ENCODE measurements at regions not wholly inside any gene's neighbourhood (a gene's known extent, or its start where the extent isn't known, plus 50 kb on each side); places are given as distances from the start of the nearest gene placed in this dataset.

DNA sequence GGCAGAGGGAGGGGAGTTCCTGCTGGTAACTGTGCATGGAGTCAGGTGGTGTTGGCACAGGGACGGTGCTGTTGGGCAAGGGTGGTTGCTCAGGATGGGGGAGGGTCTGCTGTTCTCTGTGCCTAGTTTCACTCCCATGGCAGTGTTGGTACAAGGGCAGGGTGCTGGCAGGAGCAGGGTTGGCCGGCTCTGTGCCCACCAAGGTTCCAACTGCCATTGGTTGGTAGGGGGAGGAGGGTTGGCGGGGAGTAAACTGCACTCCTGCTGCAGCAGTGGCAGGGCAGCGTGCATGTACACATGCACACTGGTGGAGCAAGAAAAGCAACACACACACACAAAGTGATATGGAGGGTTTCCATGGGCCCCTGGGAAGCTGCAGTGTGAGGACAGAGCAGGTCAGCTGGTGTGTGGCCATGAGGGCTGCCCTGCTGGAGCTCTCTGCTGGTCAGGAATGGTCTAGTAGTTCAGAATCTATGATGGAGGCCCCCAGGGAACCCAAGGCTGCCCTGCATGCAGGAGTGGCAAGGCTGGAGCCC, 269.9 kb upstream of the MGAT4C start:
- TF ChIP-seq POLR2A (IDR thresholded peaks at IDR 0.05) (no peak), POLR2AphosphoS5 (IDR thresholded peaks at IDR 0.05) (no peak)

All from prostate gland (tissue), 1 donor.